ENCODE measurements at regions not wholly inside any gene's neighbourhood (a gene's known extent, or its start where the extent isn't known, plus 50 kb on each side); places are given as distances from the start of the nearest gene placed in this dataset.

GRCh38 chr21:35738347-35738961 is 321.9 kb downstream of the SETD4 start:
- no CpG with 5 or more reads among the region's 8 CpGs for whole genome bisulfite sequencing (ENCODE audit: extremely low coverage, insufficient read length, low lambda C conversion rate)
- Histone ChIP-seq H2BK15ac (ENCODE audit: low read depth, low read length) (no peak overlapping the region), H2BK12ac (ENCODE audit: insufficient read length, low read depth, low read length) (no peak overlapping the region), H3K9ac (ENCODE audit: extremely low read depth, insufficient read length, low read length) (no peak overlapping the region), H2AK5ac (ENCODE audit: insufficient read length, low read length) (no peak overlapping the region), H3K27me3 (ENCODE audit: insufficient read depth, low read length) (no peaks in the 10 kb centered on the region), H2BK5ac (ENCODE audit: insufficient read length, low read length) (no peak overlapping the region), H3K56ac (ENCODE audit: insufficient read length, low read depth, low read length) (no peak overlapping the region), H2BK120ac (ENCODE audit: low read depth, low read length, poor library complexity, severe bottlenecking) (no peak overlapping the region), H3K79me1 (ENCODE audit: insufficient read depth, low read depth, low read length, poor library complexity, severe bottlenecking) (no peaks in the 10 kb centered on the region), H2BK20ac (ENCODE audit: low read depth, low read length, poor library complexity, severe bottlenecking) (no peak overlapping the region), H3K23ac (ENCODE audit: insufficient read length, low read depth, low read length) (no peak overlapping the region), H3K79me2 (ENCODE audit: insufficient read depth, low read length) (no peaks in the 10 kb centered on the region; the same call in 1 of the 2 replicates), H4K8ac (replicated peaks; ENCODE audit: insufficient read length, low read depth, low read length) (no peak overlapping the region), H3K23me2 (ENCODE audit: insufficient read length, low read depth, low read length, poor library complexity, severe bottlenecking) (no peaks in the 10 kb centered on the region), H3K4me2 (ENCODE audit: insufficient read depth, insufficient read length, low read length) (no peak overlapping the region), H3T11ph (ENCODE audit: low read length) (no peak overlapping the region), H2AFZ (ENCODE audit: low read length) (no peak overlapping the region), H4K20me1 (ENCODE audit: control insufficient read depth, insufficient read depth, insufficient read length) (no peaks in the 10 kb centered on the region), H3K9me3 (ENCODE audit: control insufficient read depth, low read depth, low read length) (no peaks in the 10 kb centered on the region), H3K4me1 (ENCODE audit: insufficient read depth, low read length) (no peaks in the 10 kb centered on the region), H4K91ac (ENCODE audit: insufficient read length, low read depth, low read length) (no peak overlapping the region), H3K4ac (ENCODE audit: low read depth, low read length) (no peak overlapping the region), H4K5ac (ENCODE audit: insufficient read length, low read depth, low read length) (no peak overlapping the region), H3K14ac (ENCODE audit: insufficient read depth, low read length) (no peak overlapping the region), H3K18ac (ENCODE audit: insufficient read length, low read depth, low read length) (no peak overlapping the region), H3K27ac (ENCODE audit: insufficient read length, low read depth, low read length) (no peak overlapping the region)
- Mint-ChIP-seq H3K27ac (no peak overlapping the region), H3K9me3 (peaks cover 19 to 26% of the 10 kb centered on the region in 2 experiments; a peak in 4 of 5 replicates), H3K4me3 (no peak overlapping the region), H3K36me3 (ENCODE audit: insufficient read depth in 1 of 3, low read depth in 3 of 3) (peaks cover 0 to 18% (median 4%) of the 10 kb centered on the region in 3 experiments; a peak in 6 of 7 replicates), H3K4me1 (no peaks in the 10 kb centered on the region), H3K27me3 (ENCODE audit: low read depth) (no peaks in the 10 kb centered on the region; the same call in none of the 2 replicates)
- DNase-seq: no peak
- TF ChIP-seq CTCF (conservative IDR thresholded peaks at IDR 0.05): no peak

Data from H9 (cell line).